HK-2 (cell line): ENCODE measurements at regions not wholly inside any gene's neighbourhood (a gene's known extent, or its start where the extent isn't known, plus 50 kb on each side); places are given as distances from the start of the nearest gene placed in this dataset.
"Not testable (repeated sequence)": the region's sequence is repeated elsewhere in the genome, so short reads cannot be mapped to it uniquely, and the experiment has no call there.

Experiments used
- DNase-seq: peaks from one replicate; pipeline ENCODE4 v3.0.0-alpha.2; 2018; ENCODE audit not compliant: unreplicated experiment

GRCh38 chrX:96211953-96212352 is 472.7 kb upstream of the DIAPH2 start:
- no peak for DNase-seq

- DNase-seq = not testable (repeated sequence)
Measured at GRCh38 chrX:96214681-96215080, 470.0 kb upstream of the DIAPH2 start.

- DNase-seq = no peak
Measured at GRCh38 chrX:96224279-96224678, 460.4 kb upstream of the DIAPH2 start.

GRCh38 chrX:96244955-96245354 is 439.7 kb upstream of the DIAPH2 start:
- DNase-seq = no peak

- DNase-seq = no peak
Measured at GRCh38 chrX:96246436-96246835, 438.2 kb upstream of the DIAPH2 start.
